ENCODE measurements at regions not wholly inside any gene's neighbourhood (a gene's known extent, or its start where the extent isn't known, plus 50 kb on each side); places are given as distances from the start of the nearest gene placed in this dataset.

DNA sequence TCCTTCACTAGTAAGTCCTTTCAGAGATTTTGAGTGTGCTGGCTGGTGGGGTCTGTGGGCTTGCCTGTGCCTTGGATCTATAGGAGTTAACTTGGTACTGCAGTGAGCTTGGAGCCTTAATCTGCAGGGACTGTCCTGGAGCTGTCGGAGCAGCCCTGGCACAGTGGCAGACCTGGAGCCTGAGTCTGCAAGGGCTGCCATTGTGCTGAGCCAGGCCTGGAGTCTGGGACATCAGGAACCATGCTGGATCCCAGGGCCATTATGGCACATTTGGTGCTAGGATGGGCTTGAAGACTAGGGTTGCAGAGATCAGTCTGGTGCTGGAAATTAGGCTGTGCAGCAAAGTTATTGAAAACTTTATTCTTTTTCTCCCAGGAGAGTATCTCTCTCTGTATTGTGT lies 665.4 kb downstream of the METTL15 start:
- TF ChIP-seq, protein P1, sequence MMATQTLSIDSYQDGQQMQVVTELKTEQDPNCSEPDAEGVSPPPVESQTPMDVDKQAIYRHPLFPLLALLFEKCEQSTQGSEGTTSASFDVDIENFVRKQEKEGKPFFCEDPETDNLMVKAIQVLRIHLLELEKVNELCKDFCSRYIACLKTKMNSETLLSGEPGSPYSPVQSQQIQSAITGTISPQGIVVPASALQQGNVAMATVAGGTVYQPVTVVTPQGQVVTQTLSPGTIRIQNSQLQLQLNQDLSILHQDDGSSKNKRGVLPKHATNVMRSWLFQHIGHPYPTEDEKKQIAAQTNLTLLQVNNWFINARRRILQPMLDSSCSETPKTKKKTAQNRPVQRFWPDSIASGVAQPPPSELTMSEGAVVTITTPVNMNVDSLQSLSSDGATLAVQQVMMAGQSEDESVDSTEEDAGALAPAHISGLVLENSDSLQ (IDR thresholded peaks at IDR 0.05), result no peak
- no peak for TF ChIP-seq L3MBTL2 (conservative IDR thresholded peaks at IDR 0.05)
- no peak for TF ChIP-seq ZNF384 (IDR thresholded peaks at IDR 0.05)
- no peak for TF ChIP-seq FOXM1 (IDR thresholded peaks at IDR 0.05; ENCODE audit: borderline replicate concordance)
- no peak for TF ChIP-seq FOXK2 (IDR thresholded peaks at IDR 0.05)
- no peak for TF ChIP-seq BHLHE40 (IDR thresholded peaks at IDR 0.05; ENCODE audit: borderline replicate concordance)
- no peak for TF ChIP-seq ELF4 (IDR thresholded peaks at IDR 0.05)
